HG02588 (cell line): ENCODE measurements at regions not wholly inside any gene's neighbourhood (a gene's known extent, or its start where the extent isn't known, plus 50 kb on each side); places are given as distances from the start of the nearest gene placed in this dataset.

Source experiments
- ATAC-seq: cut with Tn5 transposase; IDR thresholded peaks from one replicate; pipeline ENCODE4 v1.9.1; 2021; ENCODE audit warnings: mild to moderate bottlenecking, moderate library complexity; ENCODE audit not compliant: unreplicated experiment

DNA sequence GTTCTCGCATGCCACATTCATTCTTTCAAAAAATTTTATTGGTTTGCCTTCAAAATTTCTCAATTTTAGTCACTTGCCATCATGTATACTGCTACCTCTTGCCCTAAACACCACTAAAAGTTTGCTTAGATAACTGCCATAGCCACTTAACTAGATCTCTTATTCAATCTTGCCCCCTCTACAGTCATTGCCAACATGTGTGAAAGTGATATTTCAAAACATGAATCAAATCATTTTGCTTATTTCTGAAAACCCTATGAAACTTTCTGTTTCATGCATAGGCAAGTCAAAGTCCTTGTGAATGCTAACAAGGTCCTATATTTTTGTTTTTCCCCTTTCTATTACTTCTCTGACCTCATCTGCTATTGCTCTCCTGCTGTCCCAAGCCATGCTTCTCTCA lies 397.1 kb downstream of the KCNJ3 start:
- no peak for ATAC-seq

- ATAC-seq, result no peak
Measured at GRCh38 chr2:155080373-155080772, 381.9 kb downstream of the KCNJ3 start.

DNA sequence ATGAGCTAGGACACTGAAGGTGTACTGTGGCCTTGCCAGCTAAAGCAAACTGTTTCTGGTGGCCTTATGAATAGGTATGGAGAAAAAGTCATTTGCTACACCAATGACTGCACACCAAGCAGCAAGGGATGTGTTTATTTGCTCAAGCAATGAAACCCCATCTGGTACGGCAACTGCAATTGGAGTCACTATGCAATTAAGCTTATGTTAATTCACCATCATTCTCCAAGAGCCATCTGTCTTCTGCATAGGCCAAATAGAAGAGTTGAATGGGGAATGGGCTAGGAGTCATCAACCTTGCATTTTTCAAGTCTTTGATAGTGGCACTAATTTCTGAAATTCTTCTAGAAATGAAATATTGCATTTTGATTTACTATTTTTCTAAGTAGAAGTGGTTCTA lies 372.0 kb downstream of the KCNJ3 start:
- no peak for ATAC-seq

DNA sequence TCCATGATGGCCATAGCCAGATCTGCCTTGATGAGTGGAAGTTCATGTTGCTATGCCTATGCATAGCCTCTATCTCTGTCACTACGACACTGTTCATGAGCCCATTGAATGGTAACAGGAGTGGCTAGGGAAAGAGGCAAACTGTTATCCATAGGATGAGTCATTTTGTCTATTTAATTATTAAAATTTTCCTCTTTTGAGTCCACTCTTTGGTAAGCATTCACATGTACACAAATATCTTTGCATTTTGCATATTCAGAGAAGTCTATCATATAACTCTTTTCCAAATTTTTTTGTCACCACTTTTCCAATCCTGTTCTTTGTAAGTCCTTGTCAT lies 364.4 kb downstream of the KCNJ3 start:
- ATAC-seq, result no peak

DNA sequence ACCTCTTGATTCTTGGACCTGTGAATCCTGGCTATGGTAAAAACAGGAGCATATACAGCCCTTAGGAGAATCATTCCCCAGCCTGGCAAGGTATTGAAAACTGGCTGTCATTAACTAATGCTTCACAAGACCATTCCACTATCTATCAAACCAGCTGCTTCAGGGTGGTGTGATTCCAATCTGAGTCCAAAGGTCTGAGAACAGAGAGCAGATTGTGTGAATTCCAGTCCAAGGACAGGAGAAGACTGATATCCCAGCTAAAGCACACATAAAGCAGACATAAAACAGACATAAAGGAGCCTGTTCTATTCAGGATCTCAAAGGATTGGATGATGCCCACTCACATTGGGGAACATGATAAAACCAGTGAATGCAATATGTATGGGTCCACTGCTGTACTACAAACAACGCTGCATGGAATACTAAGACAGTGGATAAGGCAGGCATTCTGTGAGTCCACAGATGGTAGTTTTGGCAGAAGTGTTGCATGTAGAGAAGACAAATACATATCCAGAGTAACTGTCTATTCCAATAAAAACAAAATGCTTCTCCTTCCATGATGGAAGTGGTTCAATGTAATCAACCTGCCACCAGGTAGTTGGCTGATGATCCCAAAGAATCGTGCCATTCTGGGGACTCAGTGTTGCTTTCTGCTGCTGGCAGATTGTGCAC lies 363.9 kb downstream of the KCNJ3 start:
- ATAC-seq, result no peak

- ATAC-seq, result no peak
Measured at GRCh38 chr2:155060896-155061295, 362.4 kb downstream of the KCNJ3 start.

DNA sequence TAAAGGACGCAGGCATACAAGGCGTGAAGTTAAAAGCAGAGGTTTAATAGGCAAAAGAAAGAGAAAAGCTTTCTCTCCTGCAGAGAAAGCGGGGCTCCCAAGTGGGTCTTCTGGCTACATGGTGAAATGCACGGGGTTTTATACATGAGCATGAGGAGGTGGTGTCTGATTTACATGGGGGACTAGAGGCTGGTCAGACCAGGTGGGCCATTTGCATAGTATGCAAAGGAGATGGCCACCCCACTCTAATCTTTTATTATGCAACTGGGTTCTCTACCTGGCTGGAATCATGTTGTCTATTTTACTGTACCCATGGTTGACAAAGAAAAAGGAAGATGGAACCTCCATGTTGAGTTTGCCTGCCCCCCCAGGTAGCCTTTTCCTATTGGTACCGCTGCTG lies 356.2 kb downstream of the KCNJ3 start:
- no peak for ATAC-seq

GRCh38 chr2:155043097-155043496 lies 344.6 kb downstream of the KCNJ3 start:
- no peak for ATAC-seq

- ATAC-seq, result no peak
Measured at GRCh38 chr2:155035308-155035707, 336.8 kb downstream of the KCNJ3 start.

GRCh38 chr2:155033652-155034051 lies 335.2 kb downstream of the KCNJ3 start:
- ATAC-seq, result no peak

DNA sequence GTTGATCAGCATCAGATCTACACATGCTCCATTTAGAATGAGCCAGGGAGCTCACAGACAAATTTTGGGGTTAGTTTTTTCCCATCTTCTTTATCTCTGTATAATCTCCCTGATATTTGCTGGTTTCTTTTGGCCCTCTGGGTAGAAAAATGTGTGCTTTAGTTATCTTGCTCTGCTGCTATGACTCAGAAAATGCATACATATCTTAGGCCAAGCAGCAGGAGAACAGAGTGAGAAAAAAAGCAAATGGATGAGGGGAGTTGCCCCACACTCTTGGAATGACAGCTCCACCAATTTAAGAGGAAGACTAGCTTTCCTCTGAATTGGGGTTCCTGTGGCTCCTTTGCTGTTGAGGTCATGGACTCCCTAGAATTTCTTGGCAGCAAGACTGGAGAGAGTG lies 331.8 kb downstream of the KCNJ3 start:
- no peak for ATAC-seq

- no peak for ATAC-seq
Measured at GRCh38 chr2:155026651-155027174, 328.2 kb downstream of the KCNJ3 start.

GRCh38 chr2:155023674-155024073 lies 325.2 kb downstream of the KCNJ3 start:
- ATAC-seq, result no peak

GRCh38 chr2:155022531-155022930 lies 324.0 kb downstream of the KCNJ3 start:
- ATAC-seq, result no peak

- no peak for ATAC-seq
Measured at GRCh38 chr2:155021618-155022017, 323.1 kb downstream of the KCNJ3 start.

DNA sequence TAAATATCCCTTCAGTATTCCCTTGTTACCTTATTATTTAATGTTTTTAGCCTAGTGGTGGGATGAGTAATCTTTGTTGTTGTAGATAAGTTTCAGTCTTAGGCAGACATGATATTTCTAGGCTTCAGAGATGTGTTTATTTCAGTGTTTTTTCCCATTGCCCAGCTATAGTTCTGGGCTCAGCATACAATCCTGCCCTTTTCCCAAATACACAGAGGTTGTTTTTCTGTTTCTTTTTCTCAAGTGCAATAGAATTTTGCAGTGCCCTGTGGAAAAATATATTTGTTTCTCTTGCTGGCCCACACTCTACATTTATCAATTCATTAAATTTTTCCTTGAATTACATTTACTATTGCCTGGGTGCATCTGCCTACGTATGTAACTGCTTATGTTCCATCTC lies 321.8 kb downstream of the KCNJ3 start:
- ATAC-seq, result no peak

DNA sequence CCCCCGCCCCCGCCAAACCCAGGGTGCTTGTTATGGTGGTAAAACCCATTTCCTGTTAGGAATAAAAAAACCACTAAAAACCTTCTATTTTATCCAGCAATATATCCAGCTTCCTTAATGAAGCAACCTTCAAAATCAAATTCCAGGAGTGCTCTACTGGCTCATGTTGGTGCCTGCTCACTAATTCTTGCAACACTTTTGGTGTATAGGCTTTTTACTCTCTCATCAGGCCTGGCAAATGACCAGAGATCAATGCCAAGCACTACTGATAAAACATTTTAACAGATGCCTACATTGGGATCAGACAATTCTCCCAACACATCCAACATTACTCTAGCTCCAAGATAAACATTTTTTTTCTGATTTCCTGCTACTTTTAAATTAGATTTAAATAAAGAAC lies 312.4 kb downstream of the KCNJ3 start:
- ATAC-seq, result no peak

- ATAC-seq, result no peak
Measured at GRCh38 chr2:154995361-154995760, 296.9 kb downstream of the KCNJ3 start.

DNA sequence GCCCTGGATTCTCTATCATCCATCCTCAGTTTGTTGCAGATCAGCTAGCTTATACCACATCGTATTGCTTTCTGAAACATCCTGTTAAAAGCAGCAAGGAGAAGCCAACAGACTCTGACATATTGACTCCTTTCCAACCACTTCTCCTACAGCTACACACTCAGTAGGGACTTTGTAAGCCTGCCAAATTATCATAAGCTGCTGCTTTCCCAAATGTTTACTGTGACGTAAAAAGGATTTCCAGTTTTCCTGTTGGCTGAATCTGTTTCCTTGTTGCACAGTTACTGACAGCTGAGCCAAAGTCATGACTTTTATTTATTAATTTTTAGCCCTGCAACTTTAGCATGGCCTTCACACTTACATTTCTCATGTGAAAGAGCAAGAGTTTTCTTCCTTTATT lies 294.3 kb downstream of the KCNJ3 start:
- no peak for ATAC-seq

DNA sequence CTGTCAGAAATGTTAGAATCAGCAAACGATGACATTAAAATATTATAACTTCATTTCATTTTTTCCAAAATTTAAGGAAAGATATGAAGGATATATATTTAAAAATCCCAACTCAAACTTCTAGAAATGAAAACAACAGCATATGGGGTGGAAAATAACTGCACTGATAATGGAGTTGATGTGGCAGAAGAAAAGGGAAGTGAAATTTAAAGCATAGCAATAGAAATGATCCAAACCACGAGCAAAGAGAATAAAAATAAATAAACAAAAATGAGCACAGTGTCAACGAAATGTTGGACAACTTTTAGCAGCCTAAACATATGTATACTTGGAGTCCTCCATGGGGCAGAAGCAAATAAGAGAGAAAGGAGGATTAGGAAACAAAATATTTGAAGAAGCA lies 280.2 kb downstream of the KCNJ3 start:
- no peak for ATAC-seq

DNA sequence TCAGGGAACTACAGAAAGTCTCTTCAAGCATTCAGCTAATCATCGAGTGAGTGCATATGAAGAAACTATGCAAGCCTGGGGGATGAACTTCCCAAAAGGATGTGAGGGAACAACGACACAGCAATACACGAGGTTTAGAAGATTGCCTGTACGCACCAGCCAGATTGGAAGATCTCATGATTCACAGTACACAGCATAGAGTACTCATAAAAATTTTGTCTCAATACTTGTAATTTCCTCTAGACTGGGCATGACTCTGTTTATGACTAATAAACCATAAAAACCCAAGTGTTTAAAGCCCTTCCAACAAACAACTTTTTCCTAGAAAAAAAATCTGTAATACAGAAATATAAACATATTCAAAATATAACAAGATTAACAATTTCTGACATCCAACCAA lies 279.7 kb downstream of the KCNJ3 start:
- ATAC-seq, result no peak

- ATAC-seq, result no peak
Measured at GRCh38 chr2:154974041-154974440, 275.5 kb downstream of the KCNJ3 start.

DNA sequence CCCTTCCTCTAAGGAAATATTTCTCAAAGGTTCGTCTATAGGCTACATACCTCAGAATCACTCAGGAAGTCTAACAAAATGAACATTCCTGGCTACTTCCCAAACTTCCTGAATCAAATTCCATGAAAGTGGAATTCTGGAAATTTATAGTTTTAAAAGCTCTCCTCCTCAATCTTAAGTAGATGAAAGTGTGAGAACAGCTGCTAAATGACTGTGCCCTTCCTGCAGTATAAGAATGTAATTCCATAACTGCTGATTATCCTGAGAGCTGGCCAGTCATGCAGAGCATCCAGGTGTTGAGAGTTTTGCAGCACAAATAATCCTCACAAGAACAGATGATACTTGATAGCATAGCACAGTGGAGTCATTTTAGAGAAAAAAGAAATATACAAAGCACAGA lies 265.0 kb downstream of the KCNJ3 start:
- ATAC-seq, result no peak
